Keratinocyte (primary cell): ENCODE measurements at regions not wholly inside any gene's neighbourhood (a gene's known extent, or its start where the extent isn't known, plus 50 kb on each side); places are given as distances from the start of the nearest gene placed in this dataset.

ENCODE experiments used
- DNase-seq: peaks from one replicate; pipeline ENCODE4 v3.0.0-alpha.2; 2011; ENCODE audit warnings: low read depth, missing footprints, low spot score
- FAIRE-seq: peaks from 2 replicates; lab custom pipeline; 2011; peaks lifted over from hg19 to GRCh38; lab: Jason Lieb, UNC
- H2AFZ ChIP-seq: 2 replicates; pipeline ENCODE4 v1.6.0; 2012; ENCODE audit warnings: low read length, control low read depth, inconsistent platforms; ENCODE audit not compliant: control insufficient read depth
- H3K27ac ChIP-seq: 2 replicates; pipeline ENCODE4 v1.5.1; 2011; ENCODE audit warnings: low read length; ENCODE audit not compliant: control insufficient read depth, insufficient read depth
- H3K27me3 ChIP-seq: 3 replicates; pipeline ENCODE4 v1.6.0; 2011; ENCODE audit warnings: low read length; ENCODE audit not compliant: control insufficient read depth, insufficient read depth; ENCODE audit errors: extremely low read depth
- H3K36me3 ChIP-seq, 2 experiments: 2 replicates in 1 of 2; 3 replicates in 1 of 2; pipeline ENCODE4 v1.5.1; 2011; ENCODE audit warnings: low read length in 2 of 2, mild to moderate bottlenecking in 1 of 2; ENCODE audit not compliant: control insufficient read depth in 2 of 2, insufficient read depth in 2 of 2; ENCODE audit errors: extremely low read depth in 1 of 2
- H3K4me1 ChIP-seq: 3 replicates; pipeline ENCODE4 v1.5.1; 2011; ENCODE audit warnings: low read length; ENCODE audit not compliant: control insufficient read depth, insufficient read depth; ENCODE audit errors: extremely low read depth
- H3K4me2 ChIP-seq: 3 replicates; pipeline ENCODE4 v1.6.0; 2011; ENCODE audit warnings: low read depth, low read length; ENCODE audit not compliant: control insufficient read depth, insufficient read depth; ENCODE audit errors: extremely low read depth
- H3K4me3 ChIP-seq, 3 experiments: fragments of 200-600 bp in 1 of 3; sonication (generic) in 1 of 3; 2 replicates in 2 of 3; 3 replicates in 1 of 3; pipeline ENCODE4 v1.5.1; 2011 to 2016; ENCODE audit warnings: low read length in 3 of 3, mild to moderate bottlenecking in 3 of 3, control low read depth in 2 of 3, inconsistent platforms in 1 of 3, low read depth in 1 of 3, mixed read lengths in 1 of 3, mixed run types in 1 of 3, moderate library complexity in 1 of 3; ENCODE audit not compliant: control insufficient read depth in 2 of 3, insufficient read depth in 2 of 3; ENCODE audit errors: extremely low read depth in 1 of 3
- H3K79me2 ChIP-seq: 2 replicates; pipeline ENCODE4 v1.6.0; 2012; ENCODE audit warnings: low read length; ENCODE audit not compliant: control insufficient read depth, insufficient read depth
- H3K9ac ChIP-seq: 3 replicates; pipeline ENCODE4 v1.6.0; 2011; ENCODE audit warnings: low read length; ENCODE audit not compliant: control insufficient read depth, insufficient read depth; ENCODE audit errors: extremely low read depth
- H3K9me1 ChIP-seq: 3 replicates; pipeline ENCODE4 v1.6.0; 2011; ENCODE audit warnings: low read length; ENCODE audit not compliant: control insufficient read depth, insufficient read depth; ENCODE audit errors: extremely low read depth
- H3K9me3 ChIP-seq: 2 replicates; pipeline ENCODE4 v1.5.1; 2012; ENCODE audit warnings: low read depth, low read length; ENCODE audit not compliant: control insufficient read depth
- H4K20me1 ChIP-seq: 3 replicates; pipeline ENCODE4 v1.6.0; 2011; ENCODE audit warnings: low read length; ENCODE audit not compliant: control insufficient read depth, insufficient read depth; ENCODE audit errors: extremely low read depth
- EZH2 ChIP-seq: IDR thresholded peaks from one replicate; pipeline ENCODE4 v1.6.1; 2012; ENCODE audit warnings: inconsistent platforms, mild to moderate bottlenecking, low read length, moderate library complexity
- dilution Hi-C: fragments of 300-500 bp; cut with MboI; formaldehyde crosslinking; loops from one replicate; pipeline ENCODE4 v1.7.0; 2020; ENCODE audit warnings: low sequenced_read_pairs; ENCODE audit not compliant: extremely low pct_ligation_motif_present
- TF ChIP-seq, protein P1 (sequence below), 3 experiments: IDR thresholded peaks in 1 of 3; conservative IDR thresholded peaks in 1 of 3; optimal IDR thresholded peaks in 1 of 3; 2 replicates in 2 of 3; 3 replicates in 1 of 3; pipeline versions ENCODE3 to v1.5.1; 2011; ENCODE audit warnings: low read length in 3 of 3, mild to moderate bottlenecking in 3 of 3, moderate library complexity in 2 of 3, control low read depth in 1 of 3, inconsistent platforms in 1 of 3; ENCODE audit not compliant: insufficient read depth in 2 of 3; ENCODE audit errors: extremely low read depth in 1 of 3

- no peak overlapping the region for H3K4me3 ChIP-seq
- no peak overlapping the region for H3K4me2 ChIP-seq
- no peaks in the 10 kb centered on the region for H3K36me3 ChIP-seq
- no peaks in the 10 kb centered on the region for H3K9me1 ChIP-seq
- no peaks in the 10 kb centered on the region for H3K79me2 ChIP-seq
- dilution Hi-C loops, result no loop called here
- no peak for FAIRE-seq
- TF ChIP-seq, protein P1, sequence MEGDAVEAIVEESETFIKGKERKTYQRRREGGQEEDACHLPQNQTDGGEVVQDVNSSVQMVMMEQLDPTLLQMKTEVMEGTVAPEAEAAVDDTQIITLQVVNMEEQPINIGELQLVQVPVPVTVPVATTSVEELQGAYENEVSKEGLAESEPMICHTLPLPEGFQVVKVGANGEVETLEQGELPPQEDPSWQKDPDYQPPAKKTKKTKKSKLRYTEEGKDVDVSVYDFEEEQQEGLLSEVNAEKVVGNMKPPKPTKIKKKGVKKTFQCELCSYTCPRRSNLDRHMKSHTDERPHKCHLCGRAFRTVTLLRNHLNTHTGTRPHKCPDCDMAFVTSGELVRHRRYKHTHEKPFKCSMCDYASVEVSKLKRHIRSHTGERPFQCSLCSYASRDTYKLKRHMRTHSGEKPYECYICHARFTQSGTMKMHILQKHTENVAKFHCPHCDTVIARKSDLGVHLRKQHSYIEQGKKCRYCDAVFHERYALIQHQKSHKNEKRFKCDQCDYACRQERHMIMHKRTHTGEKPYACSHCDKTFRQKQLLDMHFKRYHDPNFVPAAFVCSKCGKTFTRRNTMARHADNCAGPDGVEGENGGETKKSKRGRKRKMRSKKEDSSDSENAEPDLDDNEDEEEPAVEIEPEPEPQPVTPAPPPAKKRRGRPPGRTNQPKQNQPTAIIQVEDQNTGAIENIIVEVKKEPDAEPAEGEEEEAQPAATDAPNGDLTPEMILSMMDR (optimal IDR thresholded peaks at IDR 0.05 in 1 of 3, IDR thresholded peaks at IDR 0.05 in 1 of 3, conservative IDR thresholded peaks at IDR 0.05 in 1 of 3; ENCODE audit: extremely low read depth in 1 of 3, insufficient read depth in 2 of 3, low read length in 3 of 3), result no peak
- no peak for TF ChIP-seq EZH2
- no peak for DNase-seq
- no peak overlapping the region for H3K9ac ChIP-seq
- H2AFZ ChIP-seq, result no peak overlapping the region
- no peaks in the 10 kb centered on the region for H3K4me1 ChIP-seq
- no peaks in the 10 kb centered on the region for H3K9me3 ChIP-seq
- no peak overlapping the region for H3K27ac ChIP-seq
- H4K20me1 ChIP-seq, result no peaks in the 10 kb centered on the region
- H3K27me3 ChIP-seq, result no peaks in the 10 kb centered on the region
Measured at GRCh38 chr14:28867571-28867970, 101.0 kb downstream of the FOXG1 start.

DNA sequence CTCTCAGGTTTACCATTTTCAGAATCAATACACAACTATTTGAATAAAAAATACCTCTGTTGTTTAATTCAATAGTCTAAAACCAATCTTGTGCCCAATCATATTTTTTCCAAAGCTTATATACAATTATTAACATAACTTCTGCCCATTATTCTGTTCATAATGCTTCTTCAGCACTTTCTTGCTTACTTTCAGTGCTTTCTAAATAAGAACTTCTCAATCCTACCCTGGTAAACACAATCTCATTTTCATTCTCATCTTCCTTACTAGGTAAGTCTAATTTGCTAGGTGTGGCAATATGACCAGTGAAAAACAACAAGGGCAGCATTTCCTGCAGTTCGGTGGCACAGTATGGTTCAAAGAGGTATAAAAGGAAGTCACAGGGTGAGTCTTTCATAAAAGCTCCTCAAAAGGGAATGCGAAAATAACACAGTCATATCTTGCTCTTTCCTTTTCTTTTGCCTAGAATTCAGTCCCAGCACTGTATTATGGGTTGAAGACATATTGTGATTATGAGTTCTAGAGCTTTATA lies 103.5 kb downstream of the FOXG1 start:
- FAIRE-seq, result no peak
- no peak overlapping the region for H2AFZ ChIP-seq
- DNase-seq, result no peak
- dilution Hi-C loops, result no loop called here
- no peaks in the 10 kb centered on the region for H3K27me3 ChIP-seq
- H3K79me2 ChIP-seq, result no peaks in the 10 kb centered on the region
- H3K9me3 ChIP-seq, result no peaks in the 10 kb centered on the region
- no peak overlapping the region for H3K4me3 ChIP-seq
- H3K4me1 ChIP-seq, result no peaks in the 10 kb centered on the region
- no peaks in the 10 kb centered on the region for H3K36me3 ChIP-seq
- no peak for TF ChIP-seq EZH2
- TF ChIP-seq, protein P1 (optimal IDR thresholded peaks at IDR 0.05 in 1 of 3, IDR thresholded peaks at IDR 0.05 in 1 of 3, conservative IDR thresholded peaks at IDR 0.05 in 1 of 3; ENCODE audit: extremely low read depth in 1 of 3, insufficient read depth in 2 of 3, low read length in 3 of 3), result no peak
- no peak overlapping the region for H3K9ac ChIP-seq
- H4K20me1 ChIP-seq, result no peaks in the 10 kb centered on the region
- H3K27ac ChIP-seq, result no peak overlapping the region
- no peaks in the 10 kb centered on the region for H3K9me1 ChIP-seq
- no peak overlapping the region for H3K4me2 ChIP-seq
